ENCODE measurements at regions not wholly inside any gene's neighbourhood (a gene's known extent, or its start where the extent isn't known, plus 50 kb on each side); places are given as distances from the start of the nearest gene placed in this dataset.

GRCh38 chr10:4533621-4534020, 292.4 kb upstream of the AKR1E2 start:
- no peak for DNase-seq (ENCODE audit: low read depth in 2 of 3, low spot score in 1 of 3)

GRCh38 chr10:4532976-4533375, 293.0 kb upstream of the AKR1E2 start:
- no peak for DNase-seq (ENCODE audit: low read depth in 2 of 3, low spot score in 1 of 3)

GRCh38 chr10:4532467-4532866, 293.5 kb upstream of the AKR1E2 start:
- no peak for DNase-seq (ENCODE audit: low read depth in 2 of 3, low spot score in 1 of 3)

GRCh38 chr10:4532011-4532410, 294.0 kb upstream of the AKR1E2 start:
- no peak for DNase-seq (ENCODE audit: low read depth in 2 of 3, low spot score in 1 of 3)

- DNase-seq (ENCODE audit: low read depth in 2 of 3, low spot score in 1 of 3) = no peak
Measured at GRCh38 chr10:4529266-4529665, 296.7 kb upstream of the AKR1E2 start.

GRCh38 chr10:4527281-4527970, 298.6 kb upstream of the AKR1E2 start:
- no peak for DNase-seq (ENCODE audit: low read depth in 2 of 3, low spot score in 1 of 3)

- no peak for DNase-seq (ENCODE audit: low read depth in 2 of 3, low spot score in 1 of 3)
Measured at GRCh38 chr10:4526311-4526731, 299.7 kb upstream of the AKR1E2 start.

- DNase-seq (ENCODE audit: low read depth in 2 of 3, low spot score in 1 of 3) = no peak
Measured at GRCh38 chr10:4525103-4525502, 300.9 kb upstream of the AKR1E2 start.

- no peak for DNase-seq (ENCODE audit: low read depth in 2 of 3, low spot score in 1 of 3)
Measured at GRCh38 chr10:4522296-4523000, 303.6 kb upstream of the AKR1E2 start.

- DNase-seq (ENCODE audit: low read depth in 2 of 3, low spot score in 1 of 3) = no peak
Measured at GRCh38 chr10:4519658-4520402, 306.2 kb upstream of the AKR1E2 start.

GRCh38 chr10:4517746-4518145, 308.3 kb upstream of the AKR1E2 start:
- DNase-seq (ENCODE audit: low read depth in 2 of 3, low spot score in 1 of 3) = no peak

GRCh38 chr10:4515721-4516120, 310.3 kb upstream of the AKR1E2 start:
- no peak for DNase-seq (ENCODE audit: low read depth in 2 of 3, low spot score in 1 of 3)

GRCh38 chr10:4514445-4515108, 311.4 kb upstream of the AKR1E2 start:
- DNase-seq (ENCODE audit: low read depth in 2 of 3, low spot score in 1 of 3) = no peak

- DNase-seq (ENCODE audit: low read depth in 2 of 3, low spot score in 1 of 3) = no peak
Measured at GRCh38 chr10:4512671-4513240, 313.3 kb upstream of the AKR1E2 start.

- DNase-seq (ENCODE audit: low read depth in 2 of 3, low spot score in 1 of 3) = no peak
Measured at GRCh38 chr10:4512196-4512595, 313.8 kb upstream of the AKR1E2 start.

- no peak for DNase-seq (ENCODE audit: low read depth in 2 of 3, low spot score in 1 of 3)
Measured at GRCh38 chr10:4511509-4511908, 314.5 kb upstream of the AKR1E2 start.

GRCh38 chr10:4509405-4509804, 316.6 kb upstream of the AKR1E2 start:
- DNase-seq (ENCODE audit: low read depth in 2 of 3, low spot score in 1 of 3) = no peak

- no peak for DNase-seq (ENCODE audit: low read depth in 2 of 3, low spot score in 1 of 3)
Measured at GRCh38 chr10:4506095-4506494, 319.9 kb upstream of the AKR1E2 start.

- no peak for DNase-seq (ENCODE audit: low read depth in 2 of 3, low spot score in 1 of 3)
Measured at GRCh38 chr10:4504550-4504949, 321.5 kb upstream of the AKR1E2 start.

- DNase-seq (ENCODE audit: low read depth in 2 of 3, low spot score in 1 of 3) = no peak
Measured at GRCh38 chr10:4503076-4503475, 322.9 kb upstream of the AKR1E2 start.

GRCh38 chr10:4501306-4501705, 324.7 kb upstream of the AKR1E2 start:
- DNase-seq (ENCODE audit: low read depth in 2 of 3, low spot score in 1 of 3) = no peak
